ENCODE measurements at regions not wholly inside any gene's neighbourhood (a gene's known extent, or its start where the extent isn't known, plus 50 kb on each side); places are given as distances from the start of the nearest gene placed in this dataset.

GRCh38 chr6:1062786-1063545, 248.9 kb upstream of the FOXQ1 start:
- TF ChIP-seq CTCF (IDR thresholded peaks at IDR 0.05): no peak
- no peak for TF ChIP-seq POLR2A (IDR thresholded peaks at IDR 0.05)
